ENCODE measurements at regions not wholly inside any gene's neighbourhood (a gene's known extent, or its start where the extent isn't known, plus 50 kb on each side); places are given as distances from the start of the nearest gene placed in this dataset.

DNA sequence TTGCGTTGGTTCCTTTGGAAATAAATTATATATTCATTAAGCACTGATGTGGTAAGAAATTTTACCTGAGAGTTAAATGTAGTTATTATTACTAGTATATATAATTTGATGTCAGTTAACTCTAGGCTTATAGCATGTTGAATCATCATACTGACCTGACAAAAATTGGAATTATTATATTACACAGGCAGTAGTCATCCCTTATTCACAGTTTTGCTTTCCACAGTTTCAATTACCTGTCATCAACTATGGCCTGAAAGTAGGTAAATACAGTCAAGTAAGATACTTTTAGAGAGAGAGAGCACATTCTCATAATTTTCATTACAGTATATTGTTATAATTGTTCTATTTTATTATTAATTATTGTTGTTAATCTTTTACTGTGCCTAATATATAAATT, 1074.7 kb downstream of the CDH11 start:
- Mint-ChIP-seq H3K27me3 (ENCODE audit: low read depth) (no peaks in the 10 kb centered on the region), H3K27ac (no peak overlapping the region), H3K4me3 (no peak overlapping the region), H3K9me3 (peaks cover 19% of the 10 kb centered on the region), H3K36me3 (peaks cover 3% of the 10 kb centered on the region), H3K4me1 (no peaks in the 10 kb centered on the region)
- TF ChIP-seq, protein P1, sequence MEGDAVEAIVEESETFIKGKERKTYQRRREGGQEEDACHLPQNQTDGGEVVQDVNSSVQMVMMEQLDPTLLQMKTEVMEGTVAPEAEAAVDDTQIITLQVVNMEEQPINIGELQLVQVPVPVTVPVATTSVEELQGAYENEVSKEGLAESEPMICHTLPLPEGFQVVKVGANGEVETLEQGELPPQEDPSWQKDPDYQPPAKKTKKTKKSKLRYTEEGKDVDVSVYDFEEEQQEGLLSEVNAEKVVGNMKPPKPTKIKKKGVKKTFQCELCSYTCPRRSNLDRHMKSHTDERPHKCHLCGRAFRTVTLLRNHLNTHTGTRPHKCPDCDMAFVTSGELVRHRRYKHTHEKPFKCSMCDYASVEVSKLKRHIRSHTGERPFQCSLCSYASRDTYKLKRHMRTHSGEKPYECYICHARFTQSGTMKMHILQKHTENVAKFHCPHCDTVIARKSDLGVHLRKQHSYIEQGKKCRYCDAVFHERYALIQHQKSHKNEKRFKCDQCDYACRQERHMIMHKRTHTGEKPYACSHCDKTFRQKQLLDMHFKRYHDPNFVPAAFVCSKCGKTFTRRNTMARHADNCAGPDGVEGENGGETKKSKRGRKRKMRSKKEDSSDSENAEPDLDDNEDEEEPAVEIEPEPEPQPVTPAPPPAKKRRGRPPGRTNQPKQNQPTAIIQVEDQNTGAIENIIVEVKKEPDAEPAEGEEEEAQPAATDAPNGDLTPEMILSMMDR (IDR thresholded peaks at IDR 0.05; ENCODE audit: unreplicated experiment), result no peak
- DNase-seq (ENCODE audit: low spot score in 2 of 2, unreplicated experiment in 2 of 2), result no peak

GRCh38 chr16:64035337-64035736, 1086.5 kb downstream of the CDH11 start:
- H3K4me1 Mint-ChIP-seq, result no peaks in the 10 kb centered on the region
- no peak for DNase-seq (ENCODE audit: low spot score in 2 of 2, unreplicated experiment in 2 of 2)
- peaks cover 10% of the 10 kb centered on the region for H3K9me3 Mint-ChIP-seq
- TF ChIP-seq, protein P1 (IDR thresholded peaks at IDR 0.05; ENCODE audit: unreplicated experiment), result no peak
- no peaks in the 10 kb centered on the region for H3K36me3 Mint-ChIP-seq
- H3K27me3 Mint-ChIP-seq (ENCODE audit: low read depth), result peaks cover 9% of the 10 kb centered on the region
- H3K27ac Mint-ChIP-seq, result no peak overlapping the region
- H3K4me3 Mint-ChIP-seq, result no peak overlapping the region

- Mint-ChIP-seq H3K9me3 (peaks cover 3% of the 10 kb centered on the region), H3K4me3 (no peak overlapping the region), H3K36me3 (no peaks in the 10 kb centered on the region), H3K4me1 (no peaks in the 10 kb centered on the region), H3K27me3 (ENCODE audit: low read depth) (no peaks in the 10 kb centered on the region), H3K27ac (no peak overlapping the region)
- TF ChIP-seq, protein P1 (IDR thresholded peaks at IDR 0.05; ENCODE audit: unreplicated experiment), result no peak
- no peak for DNase-seq (ENCODE audit: low spot score in 2 of 2, unreplicated experiment in 2 of 2)
These were observed 1102.5 kb downstream of the CDH11 start for GRCh38 chr16:64019339-64019738.

DNA sequence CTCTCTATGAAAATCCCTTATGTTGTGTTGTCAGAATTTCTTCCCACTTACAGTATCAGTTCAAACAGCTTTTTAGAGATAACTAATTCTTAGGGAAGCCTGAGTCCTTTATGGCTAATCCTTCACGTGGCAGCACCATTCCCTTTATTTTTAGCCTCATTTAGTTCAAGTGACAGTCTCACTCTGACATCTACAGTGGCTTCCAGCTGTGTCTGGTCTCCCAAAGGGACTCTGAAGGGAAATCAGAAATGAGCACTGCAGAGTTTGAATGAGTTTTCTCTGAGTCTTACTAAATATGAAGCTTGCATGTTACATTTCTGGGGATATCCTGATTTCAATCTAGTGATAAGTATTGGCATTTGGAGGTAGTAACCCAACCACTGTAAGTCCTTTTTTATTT, 1104.1 kb downstream of the CDH11 start:
- DNase-seq (ENCODE audit: low spot score in 2 of 2, unreplicated experiment in 2 of 2), result no peak
- H3K4me3 Mint-ChIP-seq, result no peak overlapping the region
- TF ChIP-seq, protein P1 (IDR thresholded peaks at IDR 0.05; ENCODE audit: unreplicated experiment), result no peak
- no peaks in the 10 kb centered on the region for H3K27me3 Mint-ChIP-seq (ENCODE audit: low read depth)
- H3K9me3 Mint-ChIP-seq, result no peaks in the 10 kb centered on the region
- no peak overlapping the region for H3K27ac Mint-ChIP-seq
- no peaks in the 10 kb centered on the region for H3K36me3 Mint-ChIP-seq
- H3K4me1 Mint-ChIP-seq, result no peaks in the 10 kb centered on the region

DNA sequence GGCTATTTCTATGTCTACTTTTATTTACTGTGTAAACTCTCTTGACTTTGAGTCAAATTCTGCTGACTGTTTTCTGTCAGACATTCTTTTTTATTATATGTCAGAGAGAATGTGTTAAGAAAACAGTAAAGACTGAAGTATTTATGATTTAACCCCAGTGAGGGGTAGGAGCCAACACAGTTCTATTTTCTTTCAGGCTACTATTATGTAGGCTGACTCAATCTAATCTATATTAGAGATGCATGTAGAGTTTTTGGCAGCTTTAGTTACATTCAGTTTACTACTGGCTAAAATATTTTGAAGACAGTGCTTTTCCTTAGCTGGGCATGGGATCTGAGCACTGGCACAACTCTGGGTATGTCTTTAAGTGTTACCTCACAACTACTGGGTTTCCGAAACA, 1108.0 kb downstream of the CDH11 start:
- no peak overlapping the region for H3K27ac Mint-ChIP-seq
- peaks cover 18% of the 10 kb centered on the region for H3K9me3 Mint-ChIP-seq
- DNase-seq (ENCODE audit: low spot score in 2 of 2, unreplicated experiment in 2 of 2), result no peak
- H3K27me3 Mint-ChIP-seq (ENCODE audit: low read depth), result no peaks in the 10 kb centered on the region
- no peak overlapping the region for H3K4me3 Mint-ChIP-seq
- H3K36me3 Mint-ChIP-seq, result no peaks in the 10 kb centered on the region
- TF ChIP-seq, protein P1 (IDR thresholded peaks at IDR 0.05; ENCODE audit: unreplicated experiment), result no peak
- peaks cover 4% of the 10 kb centered on the region for H3K4me1 Mint-ChIP-seq

- Mint-ChIP-seq H3K36me3 (no peaks in the 10 kb centered on the region), H3K4me3 (no peak overlapping the region), H3K9me3 (peaks cover 18% of the 10 kb centered on the region), H3K27ac (no peak overlapping the region), H3K27me3 (ENCODE audit: low read depth) (no peaks in the 10 kb centered on the region), H3K4me1 (peaks cover 4% of the 10 kb centered on the region)
- no peak for DNase-seq (ENCODE audit: low spot score in 2 of 2, unreplicated experiment in 2 of 2)
- TF ChIP-seq, protein P1 (IDR thresholded peaks at IDR 0.05; ENCODE audit: unreplicated experiment), result no peak
These were observed 1109.7 kb downstream of the CDH11 start for GRCh38 chr16:64012166-64012565.

Measured in mesothelial cell of epicardium (in vitro differentiated cells).